NCI-H82 treated with DMSO at 0.1 percent for 48 hours (cell line): ENCODE measurements at regions not wholly inside any gene's neighbourhood (a gene's known extent, or its start where the extent isn't known, plus 50 kb on each side); places are given as distances from the start of the nearest gene placed in this dataset.

Experiments
- DNase-seq: peaks from one replicate; lab custom pipeline; 2025; ENCODE audit not compliant: unreplicated experiment; lab: John Stamatoyannopoulos, UW

GRCh38 chr18:11237484-11237883 lies 88.1 kb upstream of the PIEZO2 start:
- no peak for DNase-seq

DNA sequence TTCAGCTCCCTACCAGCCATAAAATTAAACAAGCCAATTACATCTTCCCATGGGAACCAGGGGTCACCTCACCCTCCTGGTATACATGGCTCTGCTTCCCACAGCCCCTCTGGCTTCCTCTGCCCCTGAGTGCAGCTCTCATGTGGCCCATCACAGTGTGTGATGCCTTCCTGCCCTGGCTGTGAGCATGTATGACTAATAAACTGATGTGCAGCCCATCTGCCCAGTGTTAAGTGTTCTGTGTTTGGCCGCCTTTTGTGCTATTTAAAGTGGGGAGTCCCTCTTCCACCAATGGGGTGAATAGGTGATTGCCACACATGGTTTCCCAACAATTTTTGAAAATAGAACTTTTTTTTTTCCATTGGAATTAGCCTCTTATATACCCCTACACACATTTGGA lies 87.7 kb upstream of the PIEZO2 start:
- DNase-seq: no peak

- DNase-seq: no peak
These were observed 74.8 kb upstream of the PIEZO2 start for GRCh38 chr18:11224153-11224552.

DNA sequence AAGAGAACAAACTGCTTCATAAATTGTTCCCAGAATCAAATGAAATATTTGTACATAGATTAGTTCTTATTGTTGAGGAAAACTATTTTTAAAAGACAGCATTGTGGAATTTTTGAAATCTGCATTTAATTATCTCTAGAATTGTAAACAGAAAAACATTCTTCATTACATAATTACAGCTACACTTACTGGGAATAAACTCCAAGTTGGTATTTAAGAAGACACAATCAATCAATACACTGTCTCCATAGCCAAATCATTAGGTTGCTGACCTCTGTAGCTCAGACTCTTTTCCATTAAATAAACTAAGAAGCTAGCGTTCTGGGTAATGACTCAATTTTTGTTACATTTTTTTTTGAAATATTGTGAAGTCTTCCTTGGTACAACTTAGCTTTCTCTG lies 70.2 kb upstream of the PIEZO2 start:
- DNase-seq: no peak

DNA sequence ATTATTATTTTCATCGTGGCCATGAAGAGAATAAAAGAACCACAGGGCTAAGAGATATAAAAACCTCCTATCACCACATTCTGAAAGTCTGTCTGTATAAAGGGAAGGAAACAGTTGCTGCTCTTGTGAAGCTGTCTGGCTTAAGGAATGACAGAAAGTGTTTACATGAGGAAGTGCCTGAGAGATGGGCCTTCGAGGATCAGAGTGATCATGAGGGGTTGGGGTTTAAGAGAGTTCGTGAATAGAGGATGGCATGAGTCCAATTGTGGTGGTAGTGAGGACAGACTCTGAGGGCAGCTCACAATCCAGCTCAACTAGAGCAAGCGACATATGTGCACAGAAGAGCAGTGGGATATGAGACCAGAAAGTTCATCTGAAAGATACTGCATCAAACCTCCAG lies 65.8 kb upstream of the PIEZO2 start:
- no peak for DNase-seq

- no peak for DNase-seq
These were observed 54.7 kb upstream of the PIEZO2 start for GRCh38 chr18:11204020-11204419.

GRCh38 chr18:11199477-11199876 lies 50.1 kb upstream of the PIEZO2 start:
- no peak for DNase-seq
